Dermis blood vessel endothelial cell (primary cell): ENCODE measurements at regions not wholly inside any gene's neighbourhood (a gene's known extent, or its start where the extent isn't known, plus 50 kb on each side); places are given as distances from the start of the nearest gene placed in this dataset.
"Not testable (repeated sequence)": the region's sequence is repeated elsewhere in the genome, so short reads cannot be mapped to it uniquely, and the experiment has no call there.

ENCODE experiments used
- DNase-seq: peaks from one replicate; pipeline ENCODE4 v3.0.0; 2010

DNA sequence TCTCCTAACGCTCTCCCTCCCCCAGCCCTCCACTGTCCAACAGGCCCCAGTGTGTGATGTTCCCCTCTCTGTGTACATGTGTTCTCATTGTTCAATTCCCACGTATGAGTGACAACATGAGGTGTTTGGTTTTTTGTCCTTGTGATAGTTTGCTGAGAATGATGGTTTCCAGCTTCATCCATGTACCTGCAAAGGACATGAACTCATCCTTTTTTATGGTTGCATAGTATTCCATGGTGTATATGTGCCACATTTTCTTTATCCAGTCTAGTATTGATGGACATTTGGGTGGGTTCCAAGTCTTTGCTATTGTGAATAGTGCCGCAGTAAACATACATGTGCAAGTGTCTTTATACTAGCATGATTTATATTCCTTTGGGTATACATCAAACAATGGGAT, 347.4 kb downstream of the MAGEE1 start:
- DNase-seq, result not testable (repeated sequence)

GRCh38 chrX:76796311-76796710, 368.8 kb downstream of the MAGEE1 start:
- no peak for DNase-seq

DNA sequence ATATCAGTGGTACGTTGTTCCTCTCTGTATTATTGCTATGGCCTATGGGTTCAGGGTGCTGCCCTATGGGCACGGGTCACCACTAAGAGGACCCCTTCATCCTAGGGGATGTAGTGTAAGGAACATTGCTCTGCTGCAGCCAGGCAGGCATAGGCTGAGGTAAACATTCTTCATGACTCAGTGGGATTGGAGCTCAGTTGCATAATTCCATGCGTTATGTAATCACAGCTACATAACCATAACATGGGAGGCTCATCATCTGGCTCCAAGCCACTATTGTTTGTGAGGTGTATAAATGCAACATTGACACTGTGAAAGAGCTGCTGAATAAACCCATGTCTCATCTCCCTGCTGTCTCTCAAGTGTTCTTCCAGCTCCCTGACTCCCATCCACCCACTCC, 375.2 kb downstream of the MAGEE1 start:
- no peak for DNase-seq

DNA sequence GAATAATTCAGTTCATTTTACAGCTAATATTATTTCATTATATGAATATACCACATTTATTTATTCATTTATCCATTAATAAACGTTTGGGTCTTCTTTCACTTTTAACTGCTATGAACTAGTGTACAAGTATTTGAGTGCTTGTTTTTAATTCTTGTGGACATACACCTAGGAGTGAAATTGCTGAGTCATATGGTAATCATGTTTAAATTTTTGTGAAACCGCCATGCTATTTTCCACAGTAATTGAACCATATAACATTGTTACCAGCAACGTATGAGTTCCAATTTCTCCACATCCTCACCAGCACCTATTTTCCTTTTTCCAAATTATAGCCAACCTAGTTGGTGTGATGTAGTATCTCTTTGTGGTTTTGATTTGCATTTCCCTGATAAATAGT, 388.2 kb downstream of the MAGEE1 start:
- no peak for DNase-seq

GRCh38 chrX:76817279-76817678, 389.8 kb downstream of the MAGEE1 start:
- DNase-seq, result not testable (repeated sequence)

DNA sequence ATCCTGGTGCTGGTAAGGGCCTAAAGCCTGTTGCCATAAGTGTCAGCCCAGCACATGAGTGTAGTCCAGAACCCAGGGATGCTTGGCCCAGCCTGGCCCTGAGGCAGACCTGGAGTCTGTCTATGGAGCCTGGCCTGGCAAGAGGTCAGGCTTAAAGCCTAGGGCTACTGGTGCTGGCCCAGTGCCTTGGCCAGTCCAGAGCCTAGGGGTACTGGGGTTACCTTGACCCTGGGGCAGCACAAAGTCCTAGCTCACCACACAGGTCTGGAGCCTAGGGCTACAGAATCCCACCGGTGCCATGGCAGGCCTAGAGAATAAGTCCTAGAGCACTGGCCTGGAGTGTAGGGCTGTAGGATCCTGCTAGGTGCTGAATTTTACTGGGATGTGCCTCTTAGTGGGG, 393.8 kb downstream of the MAGEE1 start:
- no peak for DNase-seq

DNA sequence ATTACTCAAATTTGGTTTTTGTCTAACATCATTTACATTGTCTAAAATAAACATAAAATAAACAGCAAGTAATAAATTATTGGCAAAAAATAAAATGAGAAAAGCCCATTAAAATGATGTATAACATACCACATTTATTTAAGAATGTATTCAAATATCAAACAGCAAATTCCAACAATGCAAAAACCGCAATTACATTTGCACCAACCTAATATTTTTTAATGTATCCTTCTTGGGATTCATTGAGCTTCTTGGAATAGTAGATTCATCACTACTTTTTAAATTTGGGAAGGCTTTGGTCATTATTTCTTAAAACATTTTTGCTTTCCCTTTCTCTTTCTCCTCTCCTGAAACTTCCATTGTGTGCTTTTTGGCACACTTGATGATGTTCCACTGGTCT, 400.2 kb downstream of the MAGEE1 start:
- DNase-seq, result no peak

- not testable (repeated sequence) for DNase-seq
Measured at GRCh38 chrX:76840902-76841301, 413.4 kb downstream of the MAGEE1 start.

DNA sequence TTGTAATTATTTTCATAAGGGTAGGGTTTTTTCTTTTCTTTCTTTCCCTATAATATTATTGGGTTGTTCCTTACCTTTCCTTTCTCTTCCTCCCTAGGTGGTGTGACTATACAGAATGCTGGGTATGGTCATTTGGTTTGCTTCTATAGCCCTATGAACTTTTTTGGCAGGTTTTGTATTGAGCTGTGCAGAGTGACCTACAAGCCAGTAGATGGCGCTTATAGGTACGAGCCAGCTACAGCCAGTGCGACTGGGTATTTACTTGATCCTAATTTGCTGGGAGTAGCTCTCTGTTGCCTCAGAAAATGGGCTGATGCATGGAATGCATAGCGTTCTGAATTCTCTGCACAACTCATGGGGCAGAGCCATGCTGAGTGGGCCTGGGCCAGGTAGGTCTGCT, 423.3 kb downstream of the MAGEE1 start:
- DNase-seq, result peak; percentile 2

DNA sequence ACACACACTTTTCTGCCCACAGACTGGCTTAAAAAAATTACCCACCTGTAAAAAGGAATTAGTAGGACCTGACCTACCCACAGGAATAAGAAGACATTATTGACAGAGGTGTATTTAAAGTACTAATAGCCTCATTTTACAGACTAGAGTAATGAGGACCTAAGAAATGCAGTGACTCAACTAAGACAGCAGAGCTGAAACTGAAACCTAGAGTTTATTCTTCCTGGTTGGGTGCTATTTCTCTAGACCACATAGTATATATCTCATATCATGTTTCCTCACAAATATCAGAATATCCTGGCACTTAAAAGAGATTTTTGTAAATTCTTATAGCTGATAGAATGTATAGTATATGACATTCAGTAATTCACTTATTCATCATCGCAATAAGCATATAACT, 435.0 kb downstream of the MAGEE1 start:
- no peak for DNase-seq

DNA sequence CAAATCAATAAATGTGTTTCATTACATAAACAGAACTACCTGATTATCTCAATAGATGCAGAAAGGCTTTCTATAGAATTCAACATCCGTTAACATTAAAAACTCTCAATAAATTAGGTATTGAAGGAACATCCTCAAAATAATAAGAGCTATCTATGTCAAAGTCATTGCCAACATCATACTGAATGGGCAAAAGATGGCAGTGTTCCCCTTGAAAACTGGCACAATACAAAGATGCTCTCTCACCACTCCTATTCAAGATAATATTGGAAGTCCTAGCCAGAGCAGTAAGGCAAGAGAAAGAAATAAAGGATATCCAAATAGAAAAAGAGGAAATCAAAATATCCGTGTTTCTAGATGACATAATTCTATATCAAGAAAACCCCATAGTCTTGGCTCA, 466.4 kb downstream of the MAGEE1 start:
- peak; percentile 38 for DNase-seq

GRCh38 chrX:76915836-76916235, 488.3 kb downstream of the MAGEE1 start:
- DNase-seq, result no peak

DNA sequence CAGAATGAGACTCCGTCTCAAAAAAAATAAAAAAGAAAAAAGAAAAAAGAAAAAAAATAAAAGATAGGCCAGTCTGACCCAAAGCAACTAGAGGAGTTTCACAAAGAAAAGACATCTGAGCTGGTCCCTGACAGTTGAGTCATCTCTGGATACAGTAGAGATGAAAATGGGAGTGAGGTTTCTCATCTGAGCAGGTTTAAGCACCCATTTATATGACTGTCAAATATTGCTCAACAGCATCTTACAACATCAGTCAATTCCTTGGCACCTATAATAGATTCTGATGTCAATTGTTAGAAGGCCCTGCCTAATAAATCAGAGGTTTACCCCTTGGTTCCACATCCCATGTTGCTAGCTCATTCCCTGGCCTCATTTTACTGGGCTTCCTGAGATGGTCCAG, 490.5 kb downstream of the MAGEE1 start:
- no peak for DNase-seq

GRCh38 chrX:76919761-76920160, 492.3 kb downstream of the MAGEE1 start:
- DNase-seq, result no peak

GRCh38 chrX:76920607-76921006, 493.1 kb downstream of the MAGEE1 start:
- DNase-seq, result no peak

DNA sequence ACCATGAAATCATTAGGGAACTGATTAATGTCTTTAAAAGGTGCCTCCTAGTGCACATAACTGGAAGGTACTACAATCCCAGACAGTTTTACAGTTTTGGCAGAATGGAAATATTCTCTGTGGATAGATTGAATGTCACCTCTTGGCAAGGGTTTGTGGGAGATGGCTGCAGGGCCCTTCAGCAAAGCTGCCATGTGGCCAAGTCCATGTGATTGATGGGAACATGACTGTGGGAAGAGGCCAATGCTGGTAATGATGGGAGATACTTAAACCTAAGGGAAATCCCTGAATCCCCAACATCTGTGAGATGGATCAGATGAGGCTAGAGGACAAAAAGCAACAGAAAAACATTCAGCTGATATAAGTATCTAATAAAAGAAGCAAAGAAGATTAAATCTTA, 493.7 kb downstream of the MAGEE1 start:
- no peak for DNase-seq

GRCh38 chrX:76922100-76922499, 494.6 kb downstream of the MAGEE1 start:
- no peak for DNase-seq

DNA sequence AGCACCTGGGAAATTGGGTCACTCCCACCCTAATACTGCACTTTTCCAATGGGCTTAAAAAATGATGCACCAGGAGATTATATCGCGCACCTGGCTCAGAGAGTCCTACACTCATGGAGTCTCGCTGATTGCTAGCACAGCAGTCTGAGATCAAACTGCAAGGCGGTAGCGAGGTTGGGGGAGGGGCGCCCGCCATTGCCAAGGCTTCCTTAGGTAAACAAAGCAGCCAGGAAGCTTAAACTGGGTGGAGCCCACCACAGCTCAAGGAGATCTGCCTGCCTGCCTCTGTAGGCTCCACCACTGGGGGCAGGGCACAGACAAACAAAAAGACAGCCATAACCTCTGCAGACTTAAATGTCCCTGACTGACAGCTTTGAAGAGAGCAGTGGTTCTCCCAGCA, 497.1 kb downstream of the MAGEE1 start:
- not testable (repeated sequence) for DNase-seq

DNA sequence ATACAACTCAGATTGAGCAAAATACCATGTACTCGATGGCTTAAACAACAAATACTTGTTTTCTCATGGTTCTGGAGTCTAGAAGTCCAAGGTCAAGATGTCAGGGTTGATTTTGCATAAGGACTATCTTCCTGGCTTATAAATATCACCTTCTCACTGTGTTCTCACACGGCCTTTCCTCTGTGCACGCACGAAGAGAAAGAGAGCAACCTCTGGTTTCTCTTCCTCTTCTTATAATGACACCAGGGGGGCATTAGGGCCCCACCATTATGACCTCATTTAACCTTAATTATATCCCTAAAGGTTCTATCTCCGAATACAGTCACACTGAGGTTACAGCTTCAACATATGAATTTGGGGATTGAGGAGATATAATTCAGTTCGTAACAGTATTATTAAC, 504.0 kb downstream of the MAGEE1 start:
- DNase-seq, result no peak

GRCh38 chrX:76957485-76957884, 489.7 kb upstream of the FGF16 start:
- no peak for DNase-seq

GRCh38 chrX:76971393-76972376, 475.5 kb upstream of the FGF16 start:
- DNase-seq, result no peak

DNA sequence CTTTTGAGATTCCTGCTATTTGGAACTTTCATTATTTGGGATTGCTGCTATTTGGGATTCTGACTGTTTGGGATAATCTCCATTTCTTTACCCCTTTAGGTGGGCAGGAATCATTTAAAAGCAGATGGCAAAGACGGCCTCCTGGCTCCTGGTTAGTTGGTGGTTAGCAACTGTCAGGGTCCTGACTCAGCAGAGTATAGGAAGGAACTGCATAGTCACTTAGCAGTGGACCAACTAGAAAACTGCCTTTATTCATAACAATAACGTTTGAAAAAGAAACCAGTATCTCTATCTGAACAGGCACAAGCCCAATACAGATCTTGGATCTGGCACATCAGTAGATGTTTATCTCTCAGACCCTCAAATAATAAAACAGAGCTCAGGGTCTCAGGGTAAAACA, 469.7 kb upstream of the FGF16 start:
- no peak for DNase-seq

GRCh38 chrX:76987381-76987780, 459.8 kb upstream of the FGF16 start:
- DNase-seq, result no peak

DNA sequence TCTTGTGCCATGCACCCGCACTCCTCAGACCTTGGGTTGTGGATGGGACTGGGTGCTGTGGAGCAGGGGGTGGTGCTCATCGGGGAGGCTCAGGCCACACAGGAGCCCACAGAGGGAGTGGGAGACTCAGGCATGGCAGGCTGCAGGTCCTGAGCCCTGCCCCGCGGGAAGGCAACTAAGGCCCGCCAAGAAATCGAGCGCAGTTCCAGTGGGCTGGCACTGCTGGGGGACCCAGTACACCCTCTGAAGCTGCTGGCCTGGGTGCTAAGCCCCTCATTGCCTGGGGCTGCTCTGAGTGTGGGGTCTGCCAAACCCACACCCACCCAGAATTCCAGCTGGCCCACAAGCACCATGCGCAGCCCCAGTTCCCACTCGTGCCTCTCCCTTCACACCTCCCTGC, 450.5 kb upstream of the FGF16 start:
- no peak for DNase-seq

DNA sequence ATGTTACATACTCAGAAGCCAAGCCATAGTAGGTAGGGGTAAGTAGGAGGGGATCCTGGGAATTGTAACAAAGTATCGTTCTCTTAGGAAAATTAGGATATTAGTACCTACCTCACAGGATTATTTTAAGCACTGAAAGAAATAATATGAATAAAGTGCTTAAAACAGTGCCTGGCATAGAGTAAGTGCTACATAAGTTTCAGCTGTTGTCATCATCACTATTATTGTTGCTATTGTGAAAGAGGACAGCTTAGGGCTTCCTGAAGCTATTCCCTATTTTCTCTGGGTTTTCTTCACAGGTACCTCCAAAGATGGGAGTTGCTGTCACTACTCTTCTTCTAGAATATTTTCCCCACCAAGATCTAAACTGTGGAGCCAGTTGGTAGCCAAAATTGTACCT, 443.7 kb upstream of the FGF16 start:
- DNase-seq, result no peak
